ENCODE measurements at regions not wholly inside any gene's neighbourhood (a gene's known extent, or its start where the extent isn't known, plus 50 kb on each side); places are given as distances from the start of the nearest gene placed in this dataset.

GRCh38 chr21:31530897-31531705 lies 128.4 kb upstream of the SOD1 start:
- H3K79me2 ChIP-seq (ENCODE audit: control insufficient read depth, insufficient read depth, low read length) = no peaks in the 10 kb centered on the region
- no peaks in the 10 kb centered on the region for H3K4me1 ChIP-seq (ENCODE audit: control insufficient read depth, extremely low read depth, insufficient read depth, low read length)
- no peaks in the 10 kb centered on the region for H4K20me1 ChIP-seq (replicated peaks; ENCODE audit: control insufficient read depth, extremely low read depth, insufficient read depth, low read length)
- TF ChIP-seq GATA2 (IDR thresholded peaks at IDR 0.05; ENCODE audit: insufficient read depth, insufficient read length, low read depth, low read length) = no peak
- dilution Hi-C loops (cut with MboI; ENCODE audit: extremely low pct_ligation_motif_present, low sequenced_read_pairs) = no loop called here
- no peak overlapping the region for H3K9ac ChIP-seq (replicated peaks; ENCODE audit: extremely low read depth, insufficient read depth, low read length)
- intact Hi-C loops (cut with micrococcal nuclease) = no loop called here
- no peaks in the 10 kb centered on the region for H3K27me3 ChIP-seq (ENCODE audit: control insufficient read depth in 2 of 2, insufficient read depth in 2 of 2, low read length in 2 of 2)
- no peaks in the 10 kb centered on the region for H3K9me1 ChIP-seq (replicated peaks; ENCODE audit: control insufficient read depth, extremely low read depth, insufficient read depth, low read length)
- no peak overlapping the region for H3K4me3 ChIP-seq (replicated peaks in 1 of 3; ENCODE audit: insufficient read depth in 1 of 3, low read depth in 1 of 3, low read length in 3 of 3)
- H3K4me2 ChIP-seq (ENCODE audit: insufficient read depth, low read length) = no peak overlapping the region
- POLR2A ChIA-PET = no interaction called here
- no peak overlapping the region for H2AFZ ChIP-seq (ENCODE audit: low read depth, low read length)
- H3K36me3 ChIP-seq (ENCODE audit: control insufficient read depth in 2 of 2, extremely low read depth in 1 of 2, insufficient read depth in 2 of 2, low read length in 2 of 2) = no peaks in the 10 kb centered on the region
- FAIRE-seq = no peak
- no TSS peak for BruUV-seq (replicated peaks)
- CTCF ChIA-PET = no interaction called here
- H3K9me3 ChIP-seq (replicated peaks; ENCODE audit: control insufficient read depth, insufficient read depth, low read length) = no peaks in the 10 kb centered on the region
- H3K27ac ChIP-seq (ENCODE audit: insufficient read depth, low read depth, low read length) = no peak overlapping the region
- DNase-seq (ENCODE audit: low read depth, low spot score) = no peak

DNA sequence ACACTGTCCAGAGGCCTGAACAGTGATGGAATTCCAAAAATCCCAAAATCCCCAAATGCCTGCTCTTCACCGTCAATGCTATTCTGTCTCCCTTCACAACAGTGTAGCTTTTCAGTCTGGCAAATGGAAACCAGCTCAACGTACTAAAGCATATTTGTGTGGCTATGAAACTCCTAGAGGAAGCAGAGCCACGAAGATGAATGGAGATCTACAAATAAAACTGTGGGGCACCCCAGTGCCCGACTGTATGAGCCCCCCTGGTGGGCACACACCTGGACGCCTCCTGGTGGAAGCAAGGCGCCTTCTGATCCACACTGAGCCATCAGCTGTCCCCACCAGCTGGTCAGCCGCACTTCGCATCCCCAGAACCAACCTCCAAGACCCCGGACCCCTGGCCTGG lies 129.1 kb upstream of the SOD1 start:
- Histone ChIP-seq H3K36me3 (ENCODE audit: control insufficient read depth in 2 of 2, extremely low read depth in 1 of 2, insufficient read depth in 2 of 2, low read length in 2 of 2) (no peaks in the 10 kb centered on the region), H3K4me3 (replicated peaks in 1 of 3; ENCODE audit: insufficient read depth in 1 of 3, low read depth in 1 of 3, low read length in 3 of 3) (no peak overlapping the region), H3K4me1 (ENCODE audit: control insufficient read depth, extremely low read depth, insufficient read depth, low read length) (no peaks in the 10 kb centered on the region), H3K9me3 (replicated peaks; ENCODE audit: control insufficient read depth, insufficient read depth, low read length) (no peaks in the 10 kb centered on the region), H3K9ac (replicated peaks; ENCODE audit: extremely low read depth, insufficient read depth, low read length) (no peak overlapping the region), H3K27me3 (ENCODE audit: control insufficient read depth in 2 of 2, insufficient read depth in 2 of 2, low read length in 2 of 2) (no peaks in the 10 kb centered on the region), H3K9me1 (replicated peaks; ENCODE audit: control insufficient read depth, extremely low read depth, insufficient read depth, low read length) (no peaks in the 10 kb centered on the region), H2AFZ (ENCODE audit: low read depth, low read length) (no peak overlapping the region), H3K4me2 (ENCODE audit: insufficient read depth, low read length) (no peak overlapping the region), H4K20me1 (replicated peaks; ENCODE audit: control insufficient read depth, extremely low read depth, insufficient read depth, low read length) (no peaks in the 10 kb centered on the region), H3K79me2 (ENCODE audit: control insufficient read depth, insufficient read depth, low read length) (no peaks in the 10 kb centered on the region), H3K27ac (ENCODE audit: insufficient read depth, low read depth, low read length) (no peak overlapping the region)
- no TSS peak for BruUV-seq (replicated peaks)
- TF ChIP-seq POLR2AphosphoS5 (IDR thresholded peaks at IDR 0.05; ENCODE audit: insufficient read depth, low read depth, low read length) = no peak
- no peak for TF ChIP-seq GATA2 (IDR thresholded peaks at IDR 0.05; ENCODE audit: insufficient read depth, insufficient read length, low read depth, low read length)
- TF ChIP-seq POLR2A (IDR thresholded peaks at IDR 0.05; ENCODE audit: low read depth, low read length) = no peak
- TF ChIP-seq, protein P1, sequence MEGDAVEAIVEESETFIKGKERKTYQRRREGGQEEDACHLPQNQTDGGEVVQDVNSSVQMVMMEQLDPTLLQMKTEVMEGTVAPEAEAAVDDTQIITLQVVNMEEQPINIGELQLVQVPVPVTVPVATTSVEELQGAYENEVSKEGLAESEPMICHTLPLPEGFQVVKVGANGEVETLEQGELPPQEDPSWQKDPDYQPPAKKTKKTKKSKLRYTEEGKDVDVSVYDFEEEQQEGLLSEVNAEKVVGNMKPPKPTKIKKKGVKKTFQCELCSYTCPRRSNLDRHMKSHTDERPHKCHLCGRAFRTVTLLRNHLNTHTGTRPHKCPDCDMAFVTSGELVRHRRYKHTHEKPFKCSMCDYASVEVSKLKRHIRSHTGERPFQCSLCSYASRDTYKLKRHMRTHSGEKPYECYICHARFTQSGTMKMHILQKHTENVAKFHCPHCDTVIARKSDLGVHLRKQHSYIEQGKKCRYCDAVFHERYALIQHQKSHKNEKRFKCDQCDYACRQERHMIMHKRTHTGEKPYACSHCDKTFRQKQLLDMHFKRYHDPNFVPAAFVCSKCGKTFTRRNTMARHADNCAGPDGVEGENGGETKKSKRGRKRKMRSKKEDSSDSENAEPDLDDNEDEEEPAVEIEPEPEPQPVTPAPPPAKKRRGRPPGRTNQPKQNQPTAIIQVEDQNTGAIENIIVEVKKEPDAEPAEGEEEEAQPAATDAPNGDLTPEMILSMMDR (IDR thresholded peaks at IDR 0.05; ENCODE audit: extremely low read depth in 1 of 2, insufficient read depth in 1 of 2, low read depth in 1 of 2, low read length in 2 of 2) = no peak
- TF ChIP-seq JUN (IDR thresholded peaks at IDR 0.05; ENCODE audit: borderline replicate concordance, insufficient read depth, insufficient read length, low read depth) = no peak
- TF ChIP-seq, protein P2, sequence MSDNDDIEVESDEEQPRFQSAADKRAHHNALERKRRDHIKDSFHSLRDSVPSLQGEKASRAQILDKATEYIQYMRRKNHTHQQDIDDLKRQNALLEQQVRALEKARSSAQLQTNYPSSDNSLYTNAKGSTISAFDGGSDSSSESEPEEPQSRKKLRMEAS (IDR thresholded peaks at IDR 0.05; ENCODE audit: insufficient read depth, insufficient read length) = no peak
- TF ChIP-seq MYC (IDR thresholded peaks at IDR 0.05; ENCODE audit: low read depth, low read length) = no peak
- TF ChIP-seq FOS (IDR thresholded peaks at IDR 0.05; ENCODE audit: borderline replicate concordance, insufficient read depth, low read length) = no peak
- no peak for TF ChIP-seq EZH2 (IDR thresholded peaks at IDR 0.05; ENCODE audit: borderline replicate concordance, low read depth, low read length, severe bottlenecking)
- dilution Hi-C loops (cut with MboI; ENCODE audit: extremely low pct_ligation_motif_present, low sequenced_read_pairs) = no loop called here
- CTCF ChIA-PET = no interaction called here
- no peak for DNase-seq (ENCODE audit: low read depth, low spot score)
- FAIRE-seq = no peak
- POLR2A ChIA-PET = no interaction called here
- intact Hi-C loops (cut with micrococcal nuclease) = no loop called here
